Fibroblast of pulmonary artery (primary cell): ENCODE measurements at regions not wholly inside any gene's neighbourhood (a gene's known extent, or its start where the extent isn't known, plus 50 kb on each side); places are given as distances from the start of the nearest gene placed in this dataset.

Experiments
- DNase-seq: peaks from one replicate; pipeline ENCODE4 v3.0.0-alpha.2; 2010; ENCODE audit warnings: low read depth
- H3K4me3 ChIP-seq: replicated peaks from 2 replicates; pipeline ENCODE4 v1.5.1; 2011; ENCODE audit warnings: low read depth, mild to moderate bottlenecking, control low read depth, low read length, moderate library complexity
- CTCF ChIP-seq: IDR thresholded peaks from 2 replicates; pipeline ENCODE4 v1.5.1; 2011; ENCODE audit warnings: mild to moderate bottlenecking, control low read depth, low read length, inconsistent platforms; ENCODE audit errors: missing control alignments

GRCh38 chr1:240001177-240001740, 90.4 kb upstream of the FMN2 start:
- no peak overlapping the region for H3K4me3 ChIP-seq
- TF ChIP-seq CTCF = no peak
- DNase-seq = no peak

DNA sequence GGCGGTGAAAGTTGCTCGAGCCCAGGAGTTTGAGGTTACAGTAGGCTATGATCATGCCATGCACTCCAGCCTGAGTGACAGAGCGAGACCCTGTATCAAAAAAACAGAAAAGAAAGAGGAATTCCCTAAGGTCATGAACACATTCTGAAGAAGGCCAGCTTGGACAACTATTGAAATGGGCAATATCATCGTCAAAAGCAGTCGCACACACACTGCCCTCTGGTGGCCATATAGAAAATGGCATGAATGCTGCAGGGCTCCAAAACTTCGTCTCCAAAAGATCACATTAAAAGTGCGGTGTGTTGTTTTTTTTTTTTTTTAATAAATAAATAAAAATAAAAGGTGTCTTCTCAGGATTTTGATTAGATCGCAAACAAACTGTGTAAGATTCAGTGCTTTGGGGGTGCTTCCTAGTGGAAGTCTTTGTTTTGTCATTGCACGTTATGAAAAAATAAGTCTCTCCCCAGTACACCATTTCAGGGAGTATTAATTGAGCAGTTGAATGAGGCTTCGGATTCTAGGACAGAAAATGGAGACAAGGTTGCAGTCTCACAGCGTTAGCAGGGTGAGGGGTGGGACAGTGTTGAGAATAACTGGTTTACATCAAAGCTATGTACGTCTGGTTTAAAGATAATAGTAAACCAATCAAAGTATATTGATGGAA, 87.5 kb upstream of the FMN2 start:
- peak; percentile 69 for TF ChIP-seq CTCF
- peak; percentile 16 for DNase-seq
- H3K4me3 ChIP-seq = no peak overlapping the region

- TF ChIP-seq CTCF = no peak
- no peak for DNase-seq
Measured at GRCh38 chr1:240005997-240006650, 85.6 kb upstream of the FMN2 start.

DNA sequence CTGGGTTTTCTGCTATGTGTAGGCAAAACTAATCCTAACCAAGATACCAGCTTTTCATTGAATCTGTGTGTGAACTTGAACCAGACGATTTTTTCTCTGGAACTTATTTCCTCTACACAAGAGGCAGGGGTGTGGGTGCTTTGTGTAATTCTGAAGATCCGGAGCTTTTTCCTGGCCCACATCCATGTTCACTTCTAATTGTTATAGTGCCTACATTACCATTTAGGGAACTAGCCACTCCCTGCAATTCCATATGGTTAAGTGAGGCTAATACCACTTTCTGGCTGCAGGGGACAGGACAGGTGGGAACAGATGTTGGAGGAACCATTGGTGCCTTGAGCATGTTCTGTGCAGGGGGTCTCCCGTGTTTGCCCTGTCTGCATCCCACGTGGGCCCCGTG, 83.4 kb upstream of the FMN2 start:
- TF ChIP-seq CTCF = no peak
- DNase-seq = no peak
- H3K4me3 ChIP-seq = no peak overlapping the region

More at GRCh38 chr1:240005997-240006650, 85.6 kb upstream of the FMN2 start:
- no peak overlapping the region for H3K4me3 ChIP-seq

DNA sequence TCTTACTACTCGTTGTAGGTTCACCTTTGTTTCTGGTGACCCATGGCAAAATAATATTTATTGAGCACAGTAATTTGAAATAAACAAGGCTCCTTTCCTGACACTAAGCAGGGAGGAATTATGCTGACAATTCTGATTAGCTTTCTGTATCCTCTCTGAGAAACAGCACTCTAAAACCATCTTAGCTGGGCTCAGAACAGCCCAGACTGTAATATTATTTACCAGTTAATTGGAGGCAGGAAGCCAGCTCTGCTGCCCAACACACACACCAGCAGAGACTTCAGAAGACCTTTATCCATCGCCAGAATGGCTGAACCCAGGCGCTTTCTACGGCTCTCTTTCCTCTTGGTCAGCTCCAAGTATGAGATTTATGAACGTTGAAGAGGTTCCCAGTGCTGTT, 77.6 kb upstream of the FMN2 start:
- no peak for TF ChIP-seq CTCF
- H3K4me3 ChIP-seq = no peak overlapping the region
- DNase-seq = no peak

DNA sequence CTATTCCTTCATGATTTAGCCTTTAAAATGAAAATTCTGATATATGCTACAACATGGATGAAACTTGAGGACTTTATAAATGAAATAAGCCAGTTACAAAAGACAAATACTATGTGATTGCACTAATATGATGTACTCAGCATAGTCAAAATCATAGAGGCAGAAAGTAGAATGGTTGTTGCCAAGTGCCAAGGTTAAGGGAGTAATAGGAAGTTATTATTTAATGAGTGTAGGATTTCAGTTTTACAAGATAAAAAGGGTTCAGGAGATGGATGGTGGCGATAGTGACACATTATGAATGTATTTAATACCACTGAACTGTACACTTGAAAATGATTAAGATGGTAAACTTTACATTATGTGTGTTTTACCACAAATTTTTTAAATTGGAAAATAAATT, 73.1 kb upstream of the FMN2 start:
- DNase-seq = no peak
- H3K4me3 ChIP-seq = no peak overlapping the region
- no peak for TF ChIP-seq CTCF
